SU-DHL-6 (cell line): ENCODE measurements at regions not wholly inside any gene's neighbourhood (a gene's known extent, or its start where the extent isn't known, plus 50 kb on each side); places are given as distances from the start of the nearest gene placed in this dataset.
"Not testable (repeated sequence)": the region's sequence is repeated elsewhere in the genome, so short reads cannot be mapped to it uniquely, and the experiment has no call there.

ENCODE experiments used
- H2AFZ ChIP-seq: fragments of 200-600 bp; sonication (generic); 2 replicates; pipeline ENCODE4 v1.6.1; 2014; ENCODE audit warnings: low read depth, mild to moderate bottlenecking, moderate library complexity, mixed read lengths, antibody characterized with exemption, low read length; ENCODE audit not compliant: severe bottlenecking
- H3F3A ChIP-seq: fragments of 200-600 bp; shearing (Covaris generic); 2 replicates; pipeline ENCODE4 v1.6.0; 2016; ENCODE audit warnings: antibody characterized with exemption, mild to moderate bottlenecking; ENCODE audit not compliant: insufficient read depth
- H3K27ac ChIP-seq: fragments of 200-600 bp; sonication (generic); 2 replicates; pipeline ENCODE4 v1.5.1; 2016; ENCODE audit warnings: low read depth, mild to moderate bottlenecking, low read length, moderate library complexity, mixed read lengths
- H3K27me3 ChIP-seq: fragments of 200-600 bp; sonication (generic), shearing (Covaris generic); 2 replicates; pipeline ENCODE4 v1.6.0; 2014; ENCODE audit warnings: mild to moderate bottlenecking, low read length
- H3K36me3 ChIP-seq: fragments of 200-600 bp; sonication (generic); 2 replicates; pipeline ENCODE4 v1.6.1; 2014; ENCODE audit warnings: mild to moderate bottlenecking, low read length, mixed read lengths
- H3K4me2 ChIP-seq: fragments of 300-600, 200-600 bp; shearing (Covaris generic), sonication (generic); 2 replicates; pipeline ENCODE4 v1.6.0; 2014; ENCODE audit warnings: low read length, low read depth, mild to moderate bottlenecking; ENCODE audit not compliant: poor library complexity, severe bottlenecking
- H3K4me3 ChIP-seq: fragments of 200-600 bp; sonication (generic); 2 replicates; pipeline ENCODE4 v1.5.1; 2014; ENCODE audit warnings: antibody characterized with exemption, low read length, mild to moderate bottlenecking, mixed read lengths; ENCODE audit not compliant: insufficient read depth, poor library complexity, severe bottlenecking
- H3K79me2 ChIP-seq: fragments of 200-600 bp; sonication (generic); 2 replicates; pipeline ENCODE4 v1.6.1; 2014; ENCODE audit warnings: mild to moderate bottlenecking, low read length, moderate library complexity; ENCODE audit not compliant: insufficient read depth
- H3K9ac ChIP-seq: fragments of 200-600 bp; sonication (generic); 2 replicates; pipeline ENCODE4 v1.7.0; 2014; ENCODE audit warnings: mild to moderate bottlenecking, low read length
- H3K9me2 ChIP-seq: fragments of 200-600 bp; sonication (generic); replicated peaks from 2 replicates; pipeline ENCODE4 v1.6.1; 2014; ENCODE audit warnings: low read length; ENCODE audit not compliant: insufficient read depth
- H3K9me3 ChIP-seq: fragments of 200-600 bp; sonication (generic); 2 replicates; pipeline ENCODE4 v1.6.1; 2014; ENCODE audit warnings: low read length, mixed read lengths; ENCODE audit not compliant: insufficient read depth
- H4K20me1 ChIP-seq: fragments of 200-600 bp; sonication (generic); 2 replicates; pipeline ENCODE4 v1.6.1; 2014; ENCODE audit warnings: low read depth, mild to moderate bottlenecking, antibody characterized with exemption, low read length, moderate library complexity, mixed read lengths
- CTCF ChIP-seq: fragments of 200-600 bp; sonication (generic); IDR thresholded peaks from one replicate; pipeline ENCODE4 v1.5.1; 2017; ENCODE audit warnings: antibody characterized with exemption, mild to moderate bottlenecking, low read length, moderate library complexity; ENCODE audit not compliant: insufficient read depth, poor library complexity, severe bottlenecking
- EZH2phosphoT487 ChIP-seq: fragments of 200-600 bp; sonication (generic), shearing (Covaris generic); conservative IDR thresholded peaks from 2 replicates; pipeline ENCODE4 v1.6.1; 2018; ENCODE audit warnings: mild to moderate bottlenecking, antibody characterized with exemption, low read length, moderate library complexity, mixed read lengths

DNA sequence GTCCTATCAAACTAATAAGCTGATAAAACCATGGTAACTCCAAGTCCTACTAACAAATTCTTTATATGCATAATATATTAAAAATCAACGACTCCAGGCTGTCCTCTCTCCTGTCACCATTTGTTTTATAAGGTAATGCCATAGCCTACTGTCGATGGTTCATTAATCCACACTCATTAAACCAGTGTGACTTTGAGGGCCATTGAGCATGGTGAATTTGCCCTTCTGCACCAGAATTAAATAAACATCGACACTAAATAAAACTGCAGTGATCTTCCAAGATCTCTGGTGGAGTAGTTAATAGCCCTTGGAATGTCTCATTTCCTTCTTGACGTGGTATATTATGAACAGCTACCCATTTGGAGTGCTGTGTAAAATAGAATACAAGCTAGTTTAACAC lies 358.5 kb downstream of the CBLN4 start:
- Histone ChIP-seq H3K4me3 (no peak overlapping the region), H3K27me3 (no peaks in the 10 kb centered on the region), H3K27ac (no peak overlapping the region), H3K9me2 (no peaks in the 10 kb centered on the region), H3F3A (no peaks in the 10 kb centered on the region), H3K9ac (no peak overlapping the region), H3K9me3 (no peaks in the 10 kb centered on the region), H3K36me3 (no peaks in the 10 kb centered on the region), H4K20me1 (no peaks in the 10 kb centered on the region), H2AFZ (no peak overlapping the region), H3K79me2 (no peaks in the 10 kb centered on the region), H3K4me2 (no peak overlapping the region)
- TF ChIP-seq EZH2phosphoT487 (no peak), CTCF (no peak)

GRCh38 chr20:55641497-55641896 lies 363.8 kb downstream of the CBLN4 start:
- Histone ChIP-seq H3K79me2 (no peaks in the 10 kb centered on the region), H3F3A (no peaks in the 10 kb centered on the region), H3K4me2 (no peak overlapping the region), H3K4me3 (no peak overlapping the region), H3K9me3 (no peaks in the 10 kb centered on the region), H3K9me2 (no peaks in the 10 kb centered on the region), H3K27me3 (no peaks in the 10 kb centered on the region), H4K20me1 (no peaks in the 10 kb centered on the region), H3K27ac (no peak overlapping the region), H3K9ac (no peak overlapping the region), H3K36me3 (no peaks in the 10 kb centered on the region), H2AFZ (no peak overlapping the region)
- TF ChIP-seq EZH2phosphoT487 (no peak), CTCF (no peak)

GRCh38 chr20:55635870-55636269 lies 369.4 kb downstream of the CBLN4 start:
- H2AFZ ChIP-seq, result no peak overlapping the region
- H3K36me3 ChIP-seq, result no peaks in the 10 kb centered on the region
- TF ChIP-seq EZH2phosphoT487 (no peak), CTCF (no peak)
- H3K79me2 ChIP-seq, result no peaks in the 10 kb centered on the region
- no peak overlapping the region for H3K27ac ChIP-seq
- no peak overlapping the region for H3K4me3 ChIP-seq
- H3K4me2 ChIP-seq, result no peak overlapping the region
- no peaks in the 10 kb centered on the region for H4K20me1 ChIP-seq
- no peaks in the 10 kb centered on the region for H3K27me3 ChIP-seq
- no peak overlapping the region for H3K9ac ChIP-seq
- no peaks in the 10 kb centered on the region for H3K9me3 ChIP-seq
- H3F3A ChIP-seq, result no peaks in the 10 kb centered on the region
- H3K9me2 ChIP-seq, result no peaks in the 10 kb centered on the region

DNA sequence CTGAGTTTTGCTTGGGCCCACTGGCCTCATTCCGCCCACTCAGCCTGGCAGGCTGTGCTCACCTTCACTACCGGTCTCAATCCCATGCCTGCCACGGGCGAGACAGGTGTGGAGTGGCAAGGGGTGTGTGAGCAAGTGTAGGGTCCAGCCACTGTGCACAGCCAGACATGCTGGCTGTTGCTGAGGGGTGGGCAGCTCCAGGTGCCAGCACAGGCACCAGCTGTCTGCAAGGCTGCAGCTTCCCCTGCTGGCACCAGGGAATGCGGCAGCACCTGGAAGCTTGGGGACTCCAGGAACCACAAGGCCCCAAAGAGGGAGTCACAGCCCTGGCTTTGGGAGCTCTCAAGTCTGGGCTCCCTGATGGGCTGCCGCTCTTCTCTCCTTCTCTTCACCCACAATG lies 372.7 kb downstream of the CBLN4 start:
- H2AFZ ChIP-seq, result no peak overlapping the region
- H3K27ac ChIP-seq, result no peak overlapping the region
- no peaks in the 10 kb centered on the region for H3K9me3 ChIP-seq
- TF ChIP-seq CTCF (no peak), EZH2phosphoT487 (no peak)
- H3K9me2 ChIP-seq, result no peaks in the 10 kb centered on the region
- H3K9ac ChIP-seq, result no peak overlapping the region
- H3K4me3 ChIP-seq, result no peak overlapping the region
- H3F3A ChIP-seq, result no peaks in the 10 kb centered on the region
- no peaks in the 10 kb centered on the region for H3K36me3 ChIP-seq
- H4K20me1 ChIP-seq, result no peaks in the 10 kb centered on the region
- H3K79me2 ChIP-seq, result no peaks in the 10 kb centered on the region
- H3K27me3 ChIP-seq, result no peaks in the 10 kb centered on the region
- H3K4me2 ChIP-seq, result no peak overlapping the region

DNA sequence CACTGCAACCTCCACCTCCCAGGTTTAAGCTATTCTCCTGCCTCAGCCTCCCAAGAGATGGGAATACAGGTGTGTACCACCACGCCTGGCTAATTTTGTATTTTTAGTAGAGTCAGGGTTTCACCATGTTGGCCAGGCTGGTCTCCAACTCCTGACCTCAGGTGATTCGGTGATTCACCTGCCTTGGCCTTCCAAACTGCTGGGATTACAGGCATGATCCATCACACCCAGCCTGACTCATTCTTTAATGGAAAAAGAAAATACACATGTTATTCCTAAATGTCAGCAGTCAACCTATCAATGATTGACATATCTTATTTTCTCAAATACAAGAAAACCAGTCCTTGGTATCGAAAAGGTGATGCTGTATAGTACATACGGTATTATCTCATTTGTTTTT lies 376.2 kb downstream of the CBLN4 start:
- H3K9ac ChIP-seq, H3K4me3 ChIP-seq, H3K27me3 ChIP-seq, H3K9me2 ChIP-seq, H3K4me2 ChIP-seq, H3K36me3 ChIP-seq, H4K20me1 ChIP-seq, H3F3A ChIP-seq, H3K9me3 ChIP-seq, H3K79me2 ChIP-seq, H2AFZ ChIP-seq, H3K27ac ChIP-seq: not testable (repeated sequence)
